H9 (cell line): ENCODE measurements at regions not wholly inside any gene's neighbourhood (a gene's known extent, or its start where the extent isn't known, plus 50 kb on each side); places are given as distances from the start of the nearest gene placed in this dataset.

Source experiments
- DNase-seq: peaks from one replicate; pipeline ENCODE4 v3.0.0-alpha.2; 2017
- H2AFZ ChIP-seq: one replicate; pipeline ENCODE4 v1.6.1; 2013; ENCODE audit warnings: mild to moderate bottlenecking, low read length, control low read depth, moderate library complexity
- H2AK5ac ChIP-seq: 2 replicates; pipeline ENCODE4 v1.6.1; 2013; ENCODE audit warnings: low read length, control low read depth, mixed read lengths; ENCODE audit not compliant: insufficient read length
- H2BK120ac ChIP-seq: one replicate; pipeline ENCODE4 v1.6.1; 2013; ENCODE audit warnings: low read depth, mild to moderate bottlenecking, low read length, control low read depth, inconsistent platforms; ENCODE audit not compliant: poor library complexity, severe bottlenecking
- H2BK12ac ChIP-seq: 2 replicates; pipeline ENCODE4 v1.6.1; 2013; ENCODE audit warnings: low read length, control low read depth, mixed read lengths, low read depth; ENCODE audit not compliant: insufficient read length
- H2BK15ac ChIP-seq: 2 replicates; pipeline ENCODE4 v1.6.1; 2013; ENCODE audit warnings: low read depth, low read length, control low read depth
- H2BK20ac ChIP-seq: one replicate; pipeline ENCODE4 v1.6.1; 2013; ENCODE audit warnings: low read depth, mild to moderate bottlenecking, low read length, control low read depth, inconsistent platforms; ENCODE audit not compliant: poor library complexity, severe bottlenecking
- H2BK5ac ChIP-seq: 2 replicates; pipeline ENCODE4 v1.6.1; 2013; ENCODE audit warnings: low read length, control low read depth, mixed read lengths; ENCODE audit not compliant: insufficient read length
- H3K14ac ChIP-seq: 2 replicates; pipeline ENCODE4 v1.6.1; 2013; ENCODE audit warnings: low read length, control low read depth; ENCODE audit not compliant: insufficient read depth
- H3K18ac ChIP-seq: 2 replicates; pipeline ENCODE4 v1.6.1; 2013; ENCODE audit warnings: low read depth, mild to moderate bottlenecking, mixed read lengths, low read length, control low read depth; ENCODE audit not compliant: insufficient read length
- H3K23ac ChIP-seq: 2 replicates; pipeline ENCODE4 v1.6.1; 2013; ENCODE audit warnings: low read length, control low read depth, mixed read lengths, low read depth; ENCODE audit not compliant: insufficient read length
- H3K23me2 ChIP-seq: 2 replicates; pipeline ENCODE4 v1.6.1; 2013; ENCODE audit warnings: low read depth, mild to moderate bottlenecking, mixed read lengths, low read length, control low read depth; ENCODE audit not compliant: insufficient read length, poor library complexity, severe bottlenecking
- H3K27ac ChIP-seq: 2 replicates; pipeline ENCODE4 v1.5.1; 2013; ENCODE audit warnings: low read length, control low read depth, mixed read lengths, low read depth; ENCODE audit not compliant: insufficient read length
- H3K27me3 ChIP-seq: 2 replicates; pipeline ENCODE4 v1.6.1; 2013; ENCODE audit warnings: low read length, control low read depth, inconsistent platforms; ENCODE audit not compliant: insufficient read depth
- H3K4ac ChIP-seq: 2 replicates; pipeline ENCODE4 v1.6.1; 2013; ENCODE audit warnings: low read depth, mild to moderate bottlenecking, control low read depth, inconsistent platforms, low read length, moderate library complexity
- H3K4me1 ChIP-seq: 2 replicates; pipeline ENCODE4 v1.6.1; 2013; ENCODE audit warnings: low read length, control low read depth, inconsistent platforms; ENCODE audit not compliant: insufficient read depth
- H3K4me2 ChIP-seq: 2 replicates; pipeline ENCODE4 v1.6.1; 2013; ENCODE audit warnings: low read length, control low read depth, mixed read lengths; ENCODE audit not compliant: insufficient read length, insufficient read depth
- H3K56ac ChIP-seq: 2 replicates; pipeline ENCODE4 v1.6.1; 2013; ENCODE audit warnings: low read depth, mild to moderate bottlenecking, mixed read lengths, low read length, control low read depth; ENCODE audit not compliant: insufficient read length
- H3K79me1 ChIP-seq: 2 replicates; pipeline ENCODE4 v1.6.1; 2013; ENCODE audit warnings: low read depth, mild to moderate bottlenecking, moderate library complexity, low read length, control low read depth, inconsistent platforms; ENCODE audit not compliant: insufficient read depth, poor library complexity, severe bottlenecking
- H3K79me2 ChIP-seq: 2 replicates; pipeline ENCODE4 v1.6.1; 2013; ENCODE audit warnings: low read length, control low read depth, inconsistent platforms; ENCODE audit not compliant: insufficient read depth
- H3K9ac ChIP-seq: 2 replicates; pipeline ENCODE4 v1.6.1; 2013; ENCODE audit warnings: low read length, control low read depth, mixed read lengths; ENCODE audit not compliant: insufficient read length; ENCODE audit errors: extremely low read depth
- H3K9me3 ChIP-seq: one replicate; pipeline ENCODE4 v1.6.1; 2013; ENCODE audit warnings: low read depth, low read length, inconsistent platforms; ENCODE audit not compliant: control insufficient read depth
- H3T11ph ChIP-seq: one replicate; pipeline ENCODE4 v1.6.1; 2013; ENCODE audit warnings: mild to moderate bottlenecking, low read length, control low read depth, inconsistent platforms
- H4K20me1 ChIP-seq: one replicate; pipeline ENCODE4 v1.6.1; 2013; ENCODE audit not compliant: control insufficient read depth, insufficient read length, insufficient read depth
- H4K5ac ChIP-seq: 2 replicates; pipeline ENCODE4 v1.6.1; 2013; ENCODE audit warnings: low read depth, mild to moderate bottlenecking, mixed read lengths, low read length, control low read depth; ENCODE audit not compliant: insufficient read length
- H4K8ac ChIP-seq: replicated peaks from 2 replicates; pipeline ENCODE4 v1.6.1; 2013; ENCODE audit warnings: low read length, control low read depth, mixed read lengths, low read depth; ENCODE audit not compliant: insufficient read length
- H4K91ac ChIP-seq: 2 replicates; pipeline ENCODE4 v1.6.1; 2013; ENCODE audit warnings: low read depth, mild to moderate bottlenecking, moderate library complexity, mixed read lengths, low read length, control low read depth; ENCODE audit not compliant: insufficient read length
- H3K27ac Mint-ChIP-seq, 3 experiments: 2 replicates in 2 of 3; 3 replicates in 1 of 3; pipeline ENCODE4 v1.8.0; 2020 to 2021; ENCODE audit warnings: mixed read lengths in 3 of 3, mild to moderate bottlenecking in 1 of 3, moderate library complexity in 1 of 3
- H3K27me3 Mint-ChIP-seq: 2 replicates; pipeline ENCODE4 v1.8.0; 2021; ENCODE audit warnings: low read depth, mild to moderate bottlenecking, moderate library complexity, mixed read lengths
- H3K36me3 Mint-ChIP-seq, 3 experiments: 2 replicates in 2 of 3; 3 replicates in 1 of 3; pipeline ENCODE4 v1.8.0; 2020 to 2021; ENCODE audit warnings: low read depth in 3 of 3, mixed read lengths in 3 of 3; ENCODE audit not compliant: insufficient read depth in 1 of 3
- H3K4me1 Mint-ChIP-seq, 2 experiments: 2 replicates each; pipeline ENCODE4 v1.8.0; 2020; ENCODE audit warnings: mixed read lengths in 2 of 2
- H3K4me3 Mint-ChIP-seq, 2 experiments: 2 replicates in 1 of 2; 3 replicates in 1 of 2; pipeline ENCODE4 v1.8.0; 2020 to 2021; ENCODE audit warnings: mild to moderate bottlenecking in 2 of 2, mixed read lengths in 2 of 2, moderate library complexity in 1 of 2
- H3K9me3 Mint-ChIP-seq, 2 experiments: 2 replicates in 1 of 2; 3 replicates in 1 of 2; pipeline ENCODE4 v1.8.0; 2020; ENCODE audit warnings: mild to moderate bottlenecking in 2 of 2, mixed read lengths in 2 of 2, moderate library complexity in 1 of 2
- WGBS: extraction: QIAGEN DNeasy Blood & Tissue Kit; methylation state at CpG from one replicate; pipeline ENCODE4 v1.1.7; 2013; ENCODE audit warnings: missing lambda C conversion rate, low lambda C conversion rate, mixed read lengths; ENCODE audit not compliant: insufficient read length; ENCODE audit errors: extremely low coverage; 5-methylcytosine and 5-hydroxymethylcytosine counted together
- TF ChIP-seq, protein P1 (sequence below): fragments of 200-600 bp; sonication (generic); conservative IDR thresholded peaks from 3 replicates; pipeline ENCODE4 v1.8.0; 2021; ENCODE audit warnings: antibody characterized with exemption, mild to moderate bottlenecking

DNA sequence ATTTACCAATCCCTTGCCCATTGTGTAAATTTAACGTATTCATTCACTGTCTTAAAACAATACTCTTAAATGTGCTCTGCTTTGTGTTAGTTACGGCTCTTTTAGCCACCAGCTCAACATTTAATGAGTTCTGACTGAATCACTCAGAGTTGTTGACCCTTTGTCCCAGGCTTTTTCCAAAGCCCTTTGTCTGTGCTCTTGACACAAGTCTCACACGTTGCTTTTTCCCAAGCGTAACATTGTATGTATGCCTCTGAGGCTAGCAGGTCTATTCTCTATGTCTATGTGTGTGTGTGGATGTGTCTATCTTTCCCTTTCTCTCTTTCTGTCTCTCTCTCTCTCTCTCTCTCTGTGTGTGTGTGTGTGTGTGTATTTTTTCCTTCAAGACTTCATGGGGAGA is 435.4 kb upstream of the GOLIM4 start:
- Mint-ChIP-seq H3K9me3 (no peaks in the 10 kb centered on the region), H3K4me1 (peaks cover 32 to 57% of the 10 kb centered on the region in 2 experiments), H3K4me3 (no peak overlapping the region), H3K36me3 (peaks cover 0 to 2% (median 0%) of the 10 kb centered on the region in 3 experiments; a peak in 2 of 7 replicates), H3K27ac (peak overlapping the region; percentile 69 to 97 (median 78)), H3K27me3 (no peaks in the 10 kb centered on the region)
- Histone ChIP-seq H2BK15ac (no peak overlapping the region), H4K91ac (no peak overlapping the region), H3K27ac (peak overlapping the region; percentile 46), H2AFZ (no peak overlapping the region), H2BK12ac (no peak overlapping the region), H3K79me1 (no peaks in the 10 kb centered on the region), H2BK120ac (no peak overlapping the region), H2BK20ac (no peak overlapping the region), H3K23ac (no peak overlapping the region), H4K5ac (no peak overlapping the region), H3K18ac (no peak overlapping the region), H4K20me1 (no peaks in the 10 kb centered on the region), H2AK5ac (no peak overlapping the region), H3K14ac (no peak overlapping the region), H2BK5ac (no peak overlapping the region), H3T11ph (no peak overlapping the region), H3K4me1 (peaks cover 8% of the 10 kb centered on the region), H3K9me3 (no peaks in the 10 kb centered on the region), H3K4ac (no peak overlapping the region), H3K4me2 (no peak overlapping the region), H3K23me2 (no peaks in the 10 kb centered on the region), H3K56ac (no peak overlapping the region), H3K27me3 (no peaks in the 10 kb centered on the region), H3K79me2 (no peaks in the 10 kb centered on the region), H3K9ac (no peak overlapping the region), H4K8ac (no peak overlapping the region)
- TF ChIP-seq, protein P1, sequence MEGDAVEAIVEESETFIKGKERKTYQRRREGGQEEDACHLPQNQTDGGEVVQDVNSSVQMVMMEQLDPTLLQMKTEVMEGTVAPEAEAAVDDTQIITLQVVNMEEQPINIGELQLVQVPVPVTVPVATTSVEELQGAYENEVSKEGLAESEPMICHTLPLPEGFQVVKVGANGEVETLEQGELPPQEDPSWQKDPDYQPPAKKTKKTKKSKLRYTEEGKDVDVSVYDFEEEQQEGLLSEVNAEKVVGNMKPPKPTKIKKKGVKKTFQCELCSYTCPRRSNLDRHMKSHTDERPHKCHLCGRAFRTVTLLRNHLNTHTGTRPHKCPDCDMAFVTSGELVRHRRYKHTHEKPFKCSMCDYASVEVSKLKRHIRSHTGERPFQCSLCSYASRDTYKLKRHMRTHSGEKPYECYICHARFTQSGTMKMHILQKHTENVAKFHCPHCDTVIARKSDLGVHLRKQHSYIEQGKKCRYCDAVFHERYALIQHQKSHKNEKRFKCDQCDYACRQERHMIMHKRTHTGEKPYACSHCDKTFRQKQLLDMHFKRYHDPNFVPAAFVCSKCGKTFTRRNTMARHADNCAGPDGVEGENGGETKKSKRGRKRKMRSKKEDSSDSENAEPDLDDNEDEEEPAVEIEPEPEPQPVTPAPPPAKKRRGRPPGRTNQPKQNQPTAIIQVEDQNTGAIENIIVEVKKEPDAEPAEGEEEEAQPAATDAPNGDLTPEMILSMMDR: no peak
- peak; percentile 36 for DNase-seq
- no CpG with 5 or more reads among the region's 4 CpGs for WGBS
